GM12872 (cell line): ENCODE measurements at regions not wholly inside any gene's neighbourhood (a gene's known extent, or its start where the extent isn't known, plus 50 kb on each side); places are given as distances from the start of the nearest gene placed in this dataset.

Experiments
- TF ChIP-seq, protein P1 (sequence below): IDR thresholded peaks from 3 replicates; pipeline ENCODE4 v1.5.1; 2011; ENCODE audit warnings: low read depth, mild to moderate bottlenecking, low read length, moderate library complexity; ENCODE audit not compliant: insufficient read depth

DNA sequence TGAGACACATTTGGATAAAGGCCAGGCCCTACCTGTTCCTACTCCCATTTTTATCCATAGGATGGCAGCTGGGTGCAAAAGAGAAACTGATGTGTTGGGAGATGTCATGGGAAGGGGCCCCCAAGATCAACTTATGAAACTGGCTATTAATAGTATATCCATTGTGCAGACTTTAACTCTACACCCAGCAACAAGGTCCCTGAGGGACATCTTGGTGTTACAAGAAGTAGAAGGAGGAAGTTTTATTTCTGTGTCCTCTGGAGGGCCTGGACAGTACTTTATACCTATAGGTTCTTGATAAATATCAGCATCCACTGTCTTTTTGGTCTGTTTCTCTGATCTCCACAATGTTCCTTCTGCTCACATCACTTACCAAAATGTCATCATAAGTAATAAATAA is 84.6 kb downstream of the BTG1 start:
- TF ChIP-seq, protein P1, sequence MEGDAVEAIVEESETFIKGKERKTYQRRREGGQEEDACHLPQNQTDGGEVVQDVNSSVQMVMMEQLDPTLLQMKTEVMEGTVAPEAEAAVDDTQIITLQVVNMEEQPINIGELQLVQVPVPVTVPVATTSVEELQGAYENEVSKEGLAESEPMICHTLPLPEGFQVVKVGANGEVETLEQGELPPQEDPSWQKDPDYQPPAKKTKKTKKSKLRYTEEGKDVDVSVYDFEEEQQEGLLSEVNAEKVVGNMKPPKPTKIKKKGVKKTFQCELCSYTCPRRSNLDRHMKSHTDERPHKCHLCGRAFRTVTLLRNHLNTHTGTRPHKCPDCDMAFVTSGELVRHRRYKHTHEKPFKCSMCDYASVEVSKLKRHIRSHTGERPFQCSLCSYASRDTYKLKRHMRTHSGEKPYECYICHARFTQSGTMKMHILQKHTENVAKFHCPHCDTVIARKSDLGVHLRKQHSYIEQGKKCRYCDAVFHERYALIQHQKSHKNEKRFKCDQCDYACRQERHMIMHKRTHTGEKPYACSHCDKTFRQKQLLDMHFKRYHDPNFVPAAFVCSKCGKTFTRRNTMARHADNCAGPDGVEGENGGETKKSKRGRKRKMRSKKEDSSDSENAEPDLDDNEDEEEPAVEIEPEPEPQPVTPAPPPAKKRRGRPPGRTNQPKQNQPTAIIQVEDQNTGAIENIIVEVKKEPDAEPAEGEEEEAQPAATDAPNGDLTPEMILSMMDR, result no peak

DNA sequence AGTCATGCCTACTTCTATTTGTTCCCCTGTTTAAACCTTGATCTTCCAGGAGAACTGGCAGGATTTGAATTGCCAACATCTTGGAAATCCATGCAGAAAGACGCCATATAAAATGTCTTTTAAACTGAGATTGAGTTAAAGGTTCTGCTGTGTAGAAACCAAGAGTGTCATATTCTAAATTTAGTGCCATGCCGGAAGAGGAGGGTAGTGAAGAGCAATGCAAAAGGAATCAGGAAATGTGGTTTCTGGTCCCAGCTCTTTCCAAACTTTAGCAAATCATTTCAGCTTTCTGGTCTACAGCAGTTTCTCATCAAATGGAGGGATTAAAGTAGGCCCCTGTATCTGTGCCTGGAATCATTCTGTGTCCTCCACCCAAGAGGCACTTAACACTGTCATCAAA is 85.7 kb downstream of the BTG1 start:
- TF ChIP-seq, protein P1, result no peak

DNA sequence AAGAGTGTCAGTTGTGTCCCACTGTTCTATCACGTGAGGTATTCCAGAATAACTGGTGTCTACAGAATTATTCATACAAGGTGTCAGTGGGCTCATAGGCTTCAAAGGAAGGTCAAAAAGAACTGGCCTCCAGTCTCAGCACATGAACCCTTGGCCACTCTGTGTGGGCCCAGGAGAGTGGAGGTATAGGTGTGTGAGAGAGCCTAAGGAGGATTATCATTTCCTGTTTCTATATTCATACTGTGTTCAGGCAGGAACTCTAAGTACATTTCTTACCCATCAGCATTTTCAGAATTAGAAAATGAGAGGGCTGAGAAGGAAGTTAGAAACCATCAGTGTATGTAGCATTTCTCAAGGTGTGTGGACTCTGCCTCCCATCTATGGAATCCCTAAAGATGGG is 87.0 kb downstream of the BTG1 start:
- TF ChIP-seq, protein P1, result no peak

DNA sequence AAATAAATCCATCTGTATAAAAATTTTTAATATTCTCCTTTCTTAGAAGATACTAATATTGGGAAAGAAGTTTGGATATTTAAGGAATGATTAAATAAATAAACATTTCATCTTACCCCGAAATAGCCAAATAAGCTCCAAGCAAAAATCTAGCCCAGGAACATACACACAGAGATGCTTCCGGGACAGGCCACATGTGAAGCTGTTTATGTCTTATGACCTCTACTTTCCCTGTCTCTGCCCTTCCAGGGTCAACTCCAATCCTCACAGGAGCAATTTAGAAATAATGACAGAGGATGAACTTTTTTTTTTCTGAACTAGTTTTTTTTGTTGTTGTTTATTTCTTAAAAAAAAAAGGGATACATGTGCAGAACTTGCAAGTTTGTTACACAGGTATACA is 89.4 kb downstream of the BTG1 start:
- TF ChIP-seq, protein P1, result no peak

DNA sequence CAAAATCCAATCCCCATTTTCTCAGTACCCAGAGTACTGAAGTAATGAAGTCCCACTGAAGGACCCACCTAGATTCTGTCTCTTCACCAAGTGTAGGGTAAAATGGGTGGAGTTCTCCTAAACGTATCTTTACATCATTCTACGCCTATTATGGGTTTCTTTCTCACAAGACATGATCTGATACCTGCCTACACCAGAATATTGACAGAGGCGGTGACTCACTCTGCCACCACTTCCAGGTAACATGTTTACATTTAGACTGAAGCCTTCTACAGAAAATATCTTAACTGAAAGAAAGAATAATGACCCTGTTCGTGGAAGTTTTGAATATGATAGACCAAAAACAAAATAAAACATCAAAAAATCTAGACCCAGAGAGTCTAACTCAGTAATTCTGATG is 89.8 kb downstream of the BTG1 start:
- TF ChIP-seq, protein P1, result no peak

DNA sequence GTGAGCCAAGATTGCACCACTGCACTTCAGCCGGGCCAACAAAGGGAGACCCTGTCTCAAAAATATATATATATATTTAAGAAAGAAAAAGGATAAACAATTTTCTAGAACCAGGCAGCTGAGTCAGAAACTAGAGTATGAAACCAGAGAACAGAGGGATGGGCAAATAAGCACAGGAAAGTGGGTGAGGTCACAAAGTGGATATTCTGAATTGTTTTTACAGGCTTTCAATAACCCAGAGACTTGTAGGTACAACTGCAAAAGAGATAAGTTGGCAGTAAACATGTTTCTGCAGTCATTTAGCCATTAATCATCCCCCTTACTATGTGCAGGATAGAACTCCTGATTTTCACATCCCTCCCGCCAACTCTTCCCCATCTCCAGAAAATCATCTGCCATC is 94.2 kb downstream of the BTG1 start:
- TF ChIP-seq, protein P1, result no peak

DNA sequence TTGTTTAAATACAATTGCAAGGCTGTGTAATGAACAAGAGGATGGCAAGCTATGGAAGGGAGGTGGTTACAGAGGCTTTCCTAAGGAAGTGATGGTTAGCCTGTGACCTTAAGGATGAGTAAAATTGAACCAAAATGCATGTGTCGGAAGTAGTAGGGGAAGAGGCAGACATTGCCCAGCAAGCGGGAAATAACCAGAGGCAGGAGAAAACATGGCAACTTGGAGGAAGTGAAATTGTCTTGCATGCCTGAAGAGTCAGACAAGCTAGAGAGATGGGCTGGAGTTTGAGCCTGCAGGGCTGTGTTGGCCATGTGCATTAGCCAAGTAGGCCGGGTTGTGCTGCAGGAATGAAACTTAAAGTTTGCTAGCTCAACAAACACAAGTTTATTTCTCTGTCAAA is 96.2 kb downstream of the BTG1 start:
- TF ChIP-seq, protein P1, result no peak

DNA sequence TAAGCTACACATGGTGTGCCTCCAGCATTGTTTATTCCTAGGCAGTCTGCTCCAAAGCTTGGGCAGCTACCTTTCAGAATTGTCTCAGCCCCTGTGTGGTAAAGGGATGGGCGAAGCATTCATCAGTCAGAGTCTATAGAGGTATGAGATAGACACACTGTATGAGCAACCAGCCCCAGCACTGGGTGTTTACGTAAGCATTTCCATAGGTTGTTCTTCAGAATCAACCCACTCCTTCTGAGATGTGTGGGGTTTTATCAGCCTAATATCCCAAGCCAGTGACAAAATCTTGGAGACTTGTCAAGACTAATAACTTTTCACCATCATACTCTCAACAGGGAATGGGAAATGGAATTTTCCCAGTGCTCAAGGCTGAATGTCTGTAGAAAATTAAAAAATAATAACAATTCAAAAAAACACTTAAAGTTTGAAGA is 98.2 kb downstream of the BTG1 start:
- TF ChIP-seq, protein P1, result no peak
